Cardiac septum (tissue), 1 donor: ENCODE measurements at regions not wholly inside any gene's neighbourhood (a gene's known extent, or its start where the extent isn't known, plus 50 kb on each side); places are given as distances from the start of the nearest gene placed in this dataset.

ENCODE experiments used
- DNase-seq: peaks from one replicate; pipeline ENCODE4 v3.0.0-alpha.2; 2020; ENCODE audit warnings: low spot score
- intact Hi-C: fragments of 100-400 bp; cut with DNase I; formaldehyde crosslinking; loops from one replicate; pipeline ENCODE4 v1.14.0; 2022
- donor health status: DM: no; HTN: no; CAD: no.

DNA sequence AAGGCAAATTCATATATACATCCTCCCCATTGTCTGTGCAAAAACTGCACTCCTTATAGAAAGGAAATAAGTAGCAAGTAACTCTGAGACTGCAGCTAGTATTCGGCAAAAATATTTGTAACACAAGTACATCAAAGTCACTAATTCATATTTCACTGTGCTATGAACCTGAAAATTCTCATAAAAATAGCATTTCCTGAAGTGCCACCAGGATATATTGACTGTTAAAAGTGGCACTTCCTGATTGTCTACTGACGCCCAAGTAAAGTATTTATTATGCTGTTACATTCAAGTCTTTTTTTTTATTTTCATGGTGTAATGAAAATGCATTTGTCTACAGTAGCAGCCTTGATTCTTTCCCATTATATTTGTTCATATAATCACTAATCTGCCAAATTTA, 673.8 kb downstream of the PTPRC start:
- DNase-seq = no peak
- intact Hi-C loops = no loop called here

- no peak for DNase-seq
- intact Hi-C loops = no loop called here
Measured at GRCh38 chr1:199313444-199313843, 674.6 kb downstream of the PTPRC start.

DNA sequence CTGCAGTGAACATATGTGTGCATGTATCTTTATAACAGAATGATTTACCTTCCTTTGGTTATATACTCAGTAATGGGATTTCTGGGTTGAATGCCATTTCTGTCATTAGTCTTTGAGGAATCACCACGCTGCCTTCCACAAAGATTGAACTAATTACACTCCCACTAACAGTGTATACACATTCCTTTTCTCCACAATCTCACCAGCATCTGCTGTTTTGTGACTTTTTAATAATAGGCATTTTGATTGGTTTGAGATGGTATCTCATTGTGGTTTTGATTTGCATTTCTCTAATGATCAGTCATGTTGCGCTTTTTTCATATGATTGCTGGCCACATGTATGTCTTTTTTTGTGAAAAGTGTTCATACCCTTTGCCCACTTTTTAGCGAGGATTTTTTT, 680.5 kb downstream of the PTPRC start:
- no peak for DNase-seq
- intact Hi-C loops = no loop called here

DNA sequence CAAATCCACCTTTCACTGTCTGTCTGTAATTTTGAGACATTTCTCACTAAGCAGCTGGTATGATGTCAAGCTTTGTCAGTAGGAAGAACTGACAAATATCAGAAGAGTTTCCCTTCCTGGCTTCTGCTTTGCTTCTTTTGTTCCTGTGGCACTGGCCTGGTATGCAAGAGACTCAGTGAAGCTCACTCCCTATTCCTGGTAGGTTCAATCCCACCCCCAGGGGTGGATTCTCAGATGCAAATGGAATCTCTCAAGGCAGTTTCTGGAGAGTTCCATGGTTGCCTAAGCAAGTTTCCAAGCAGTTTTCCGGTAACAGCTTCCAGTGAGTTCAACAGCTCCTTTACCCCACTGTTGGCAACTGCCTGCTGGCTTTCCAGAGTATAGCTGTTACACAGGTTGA, 683.4 kb downstream of the PTPRC start:
- no peak for DNase-seq
- intact Hi-C loops = no loop called here

DNA sequence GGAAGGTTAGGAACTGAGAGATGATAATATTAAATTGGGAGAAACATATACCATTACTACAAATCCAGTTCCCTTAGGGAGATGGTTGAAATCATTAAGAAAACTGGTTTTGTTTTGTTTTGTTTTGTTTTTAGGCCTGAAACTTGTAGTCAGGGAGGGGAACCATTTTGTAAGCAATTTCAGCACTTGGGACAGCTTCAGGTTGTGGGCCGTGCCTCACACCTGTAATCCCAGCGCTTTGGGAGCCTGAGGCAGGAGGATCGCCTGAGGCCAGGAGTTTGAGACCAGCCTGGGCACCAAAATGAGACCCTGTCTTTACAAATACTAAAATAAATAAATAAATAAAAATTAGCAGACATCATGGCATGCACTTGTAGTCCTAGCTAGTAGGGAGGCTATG, 694.3 kb upstream of the NR5A2 start:
- no peak for DNase-seq
- intact Hi-C loops = no loop called here

DNA sequence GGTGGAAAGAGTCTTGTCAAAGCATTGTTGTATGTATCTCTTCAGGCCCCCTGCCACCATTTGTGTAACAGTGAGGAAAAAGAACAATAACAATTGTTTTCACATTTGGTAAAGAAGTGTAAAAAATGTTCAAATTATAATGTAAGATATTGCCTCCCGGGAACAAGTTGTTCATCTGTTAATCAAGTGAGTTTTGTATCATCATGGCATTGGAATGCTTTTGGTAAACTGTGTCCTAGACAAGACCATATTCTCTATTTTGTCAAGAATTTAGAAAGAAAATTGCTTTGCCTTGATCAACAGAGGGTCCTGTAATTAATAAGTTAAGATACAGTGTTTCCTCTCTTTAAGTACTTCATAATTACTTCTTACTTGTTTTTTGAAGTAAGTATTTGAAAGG, 692.0 kb upstream of the NR5A2 start:
- intact Hi-C loops = no loop called here
- no peak for DNase-seq

DNA sequence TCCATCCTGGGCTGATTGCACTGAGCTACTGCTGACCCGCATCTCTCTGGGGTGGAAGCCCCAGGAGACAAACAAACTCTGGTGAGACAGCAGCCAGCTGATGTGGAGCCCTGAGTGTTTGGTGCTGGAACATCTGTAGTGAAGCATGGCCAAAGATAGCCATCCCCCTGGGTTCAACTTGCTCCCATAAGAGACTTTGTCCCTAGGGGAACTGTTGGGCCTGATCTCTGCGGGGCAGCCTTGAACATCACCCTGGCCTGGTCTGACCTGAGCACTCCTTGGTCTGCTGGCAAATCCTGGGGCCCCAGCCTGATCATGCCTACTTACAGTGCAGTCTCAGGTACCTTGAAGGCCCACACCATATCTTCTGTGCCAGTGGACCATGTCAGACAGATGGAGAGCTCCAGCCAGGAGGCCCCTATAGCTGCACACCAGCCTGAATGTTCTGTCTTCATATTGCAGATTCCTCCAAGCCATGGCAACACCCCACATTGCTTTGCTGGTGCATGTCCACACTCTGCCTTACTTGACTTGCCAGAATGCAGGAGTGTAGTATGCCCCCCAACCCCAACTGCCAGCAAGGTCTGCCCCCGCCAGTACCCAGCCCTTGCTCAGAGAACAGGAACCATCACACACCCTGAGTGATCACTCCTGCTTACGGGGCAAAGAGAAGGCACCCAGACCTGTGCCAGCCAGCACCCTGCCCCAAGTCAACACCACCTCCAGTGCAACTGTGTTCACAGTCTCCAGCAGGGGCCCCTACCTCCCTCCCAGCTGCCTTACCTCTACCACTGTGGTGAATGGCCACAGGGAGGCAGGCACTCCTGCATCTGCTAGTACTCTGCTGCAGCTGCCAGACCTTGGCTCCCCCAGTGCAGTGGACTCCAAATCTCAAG, 690.5 kb upstream of the NR5A2 start:
- intact Hi-C loops = no loop called here
- DNase-seq = no peak

DNA sequence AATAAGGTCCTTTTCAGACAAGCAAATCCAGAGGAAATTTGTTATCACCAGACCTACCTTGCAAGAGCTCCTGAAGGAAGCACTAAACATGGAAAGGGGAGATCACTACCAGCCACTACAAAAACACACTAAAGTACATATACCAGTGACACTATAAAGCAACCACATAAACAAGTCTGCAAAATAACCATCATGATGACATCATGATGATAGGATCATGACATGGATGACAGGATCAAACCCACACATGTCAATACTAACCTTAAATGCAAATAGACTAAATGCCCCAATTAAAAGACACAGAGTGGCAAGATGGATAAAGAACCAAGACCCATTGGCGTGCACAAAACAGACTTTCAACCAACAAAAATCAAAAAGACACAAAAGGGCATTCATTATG, 688.8 kb upstream of the NR5A2 start:
- intact Hi-C loops = no loop called here
- DNase-seq = no peak

GRCh38 chr1:199352351-199352750, 675.2 kb upstream of the NR5A2 start:
- intact Hi-C loops = no loop called here
- DNase-seq = no peak

- DNase-seq = no peak
- intact Hi-C loops = no loop called here
Measured at GRCh38 chr1:199353906-199354305, 673.6 kb upstream of the NR5A2 start.

- DNase-seq = no peak
- intact Hi-C loops = no loop called here
Measured at GRCh38 chr1:199356561-199356960, 670.9 kb upstream of the NR5A2 start.

GRCh38 chr1:199357599-199357998, 669.9 kb upstream of the NR5A2 start:
- no peak for DNase-seq
- intact Hi-C loops = no loop called here

GRCh38 chr1:199362996-199363395, 664.5 kb upstream of the NR5A2 start:
- no peak for DNase-seq
- intact Hi-C loops = no loop called here

DNA sequence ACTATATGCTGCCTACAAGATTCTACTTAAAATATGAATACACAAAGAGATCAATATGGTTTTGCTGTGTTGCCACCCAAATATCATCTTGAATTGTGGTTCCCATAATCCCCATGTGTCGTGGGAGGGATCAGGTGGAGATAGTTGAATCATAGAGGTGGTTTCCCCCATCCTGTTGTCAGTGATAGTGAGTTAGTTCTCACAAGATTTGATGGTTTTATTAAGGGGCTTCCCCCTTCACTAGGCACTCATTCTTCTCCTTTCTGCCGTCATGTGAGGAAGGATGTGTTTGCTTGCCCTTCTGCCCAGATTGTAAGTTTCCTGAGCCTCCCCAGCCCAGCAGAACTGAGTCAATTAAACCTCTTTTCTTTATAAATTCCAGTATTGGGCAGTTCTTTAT, 654.4 kb upstream of the NR5A2 start:
- no peak for DNase-seq
- intact Hi-C loops = no loop called here

GRCh38 chr1:199377211-199377610, 650.3 kb upstream of the NR5A2 start:
- intact Hi-C loops = no loop called here
- no peak for DNase-seq

- DNase-seq = no peak
- intact Hi-C loops = no loop called here
Measured at GRCh38 chr1:199383793-199384192, 643.7 kb upstream of the NR5A2 start.

GRCh38 chr1:199394856-199395255, 632.7 kb upstream of the NR5A2 start:
- intact Hi-C loops = no loop called here
- no peak for DNase-seq

DNA sequence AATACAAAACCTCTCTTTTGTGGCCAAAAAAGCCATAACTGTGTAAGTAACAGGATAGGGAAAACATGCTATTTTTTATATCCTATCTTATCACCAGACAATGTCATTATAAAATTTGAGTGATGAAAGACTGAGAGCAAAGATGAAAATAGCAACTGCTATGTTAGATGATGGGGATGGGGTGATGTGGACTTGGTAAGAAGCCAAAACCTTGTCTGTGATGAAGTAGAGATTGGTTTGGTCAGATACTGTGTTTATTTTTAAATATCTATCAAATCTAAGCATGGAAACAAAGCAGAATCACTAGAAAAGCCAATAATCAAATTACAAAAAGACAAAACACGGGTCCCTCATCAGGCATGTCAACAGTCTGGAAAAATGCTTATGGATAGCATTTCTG, 631.1 kb upstream of the NR5A2 start:
- DNase-seq = no peak
- intact Hi-C loops = no loop called here

DNA sequence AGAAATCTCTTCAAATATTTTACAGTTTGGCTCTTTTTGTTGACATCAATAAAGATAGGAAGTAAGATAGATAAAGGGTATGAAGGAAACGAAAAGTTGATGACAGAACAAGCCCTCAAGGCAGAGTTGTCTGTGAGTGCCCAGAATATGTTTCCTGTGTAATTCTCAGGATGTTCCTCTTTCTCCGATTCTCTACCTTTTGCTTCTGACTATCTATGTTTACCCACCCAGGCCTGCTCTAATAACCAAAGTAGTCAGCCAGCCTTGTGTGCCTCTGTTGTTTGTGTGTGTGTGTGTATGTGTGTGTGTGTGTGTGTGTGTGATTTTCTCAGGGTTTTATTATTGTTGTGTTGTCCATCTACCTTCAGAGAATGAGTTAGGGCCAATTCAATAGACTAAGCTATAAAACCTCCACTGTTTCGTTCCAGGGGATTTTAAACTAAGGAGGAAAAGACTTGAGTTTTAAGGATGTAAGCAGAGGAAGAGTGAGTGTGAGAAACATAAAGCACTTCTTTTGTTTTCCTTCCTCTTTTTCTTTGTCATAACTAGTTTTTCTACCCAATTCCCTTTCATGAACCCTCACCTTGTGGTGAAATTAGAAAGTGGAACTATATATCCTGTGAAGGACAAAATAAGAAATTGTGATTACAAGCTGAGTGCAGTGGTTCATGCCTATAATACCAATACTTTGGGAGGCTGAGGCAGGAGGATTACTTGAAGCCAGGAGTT, 627.4 kb upstream of the NR5A2 start:
- no peak for DNase-seq
- intact Hi-C loops = no loop called here

GRCh38 chr1:199403531-199404116, 623.9 kb upstream of the NR5A2 start:
- DNase-seq = no peak
- intact Hi-C loops = no loop called here

GRCh38 chr1:199404191-199404590, 623.3 kb upstream of the NR5A2 start:
- intact Hi-C loops = no loop called here
- no peak for DNase-seq
